Naive thymus-derived CD4-positive, alpha-beta T cell (primary cell): ENCODE measurements at regions not wholly inside any gene's neighbourhood (a gene's known extent, or its start where the extent isn't known, plus 50 kb on each side); places are given as distances from the start of the nearest gene placed in this dataset.
"Not testable (repeated sequence)": the region's sequence is repeated elsewhere in the genome, so short reads cannot be mapped to it uniquely, and the experiment has no call there.

Source experiments
- ATAC-seq: fragments of 150-1000 bp; cut with Tn5 transposase; 2 replicates; pipeline ENCODE4 v1.10.0; 2021; ENCODE audit warnings: mild to moderate bottlenecking, moderate library complexity
- CTCF ChIA-PET: fragments of 350-600 bp; sonication (Branson Sonifier 250); formaldehyde crosslinking; loops from one replicate; lab custom pipeline; 2021; ENCODE audit warnings: antibody characterized with exemption; lab: Charles Lee
- POLR2A ChIA-PET: fragments of 350-600 bp; sonication (Branson Sonifier 250); formaldehyde crosslinking; loops from one replicate; lab custom pipeline; 2021; ENCODE audit warnings: antibody characterized with exemption, inconsistent platforms; lab: Charles Lee
- DNase-seq, 9 donors: peaks; one replicate each; pipeline versions ENCODE4 v3.0.0 to v3.0.0-alpha.2; 2020 to 2022; ENCODE audit warnings: mixed read lengths in 1 of 9
- H3K27ac ChIP-seq: one replicate; pipeline ENCODE4 v1.7.0; 2013; ENCODE audit warnings: mild to moderate bottlenecking, low read depth, low read length, moderate library complexity
- H3K27me3 ChIP-seq, 2 donors: one replicate each; pipeline ENCODE4 v1.7.0; 2013; ENCODE audit warnings: low read length in 2 of 2, mild to moderate bottlenecking in 2 of 2, moderate library complexity in 2 of 2; ENCODE audit not compliant: control insufficient read depth in 2 of 2, insufficient read depth in 2 of 2
- H3K36me3 ChIP-seq, 3 experiments: 1 replicate in 2 of 3; 2 replicates in 1 of 3; pipeline ENCODE4 v1.7.0; 2013; ENCODE audit warnings: low read length in 3 of 3, mild to moderate bottlenecking in 3 of 3, moderate library complexity in 1 of 3; ENCODE audit not compliant: insufficient read depth in 3 of 3, control insufficient read depth in 2 of 3
- H3K4me1 ChIP-seq, 2 donors: one replicate each; pipeline ENCODE4 v1.7.0; 2013; ENCODE audit warnings: low read length in 2 of 2, mild to moderate bottlenecking in 2 of 2, moderate library complexity in 1 of 2; ENCODE audit not compliant: control insufficient read depth in 2 of 2, insufficient read depth in 2 of 2
- H3K4me3 ChIP-seq: 2 replicates; pipeline ENCODE4 v1.7.0; 2013; ENCODE audit warnings: mild to moderate bottlenecking, low read length
- H3K9me3 ChIP-seq, 3 experiments: 1 replicate in 2 of 3; 2 replicates in 1 of 3; pipeline ENCODE4 v1.7.0; 2013; ENCODE audit warnings: low read length in 3 of 3; ENCODE audit not compliant: control insufficient read depth in 2 of 3
- H3K27ac Mint-ChIP-seq, 9 donors: one replicate each; pipeline ENCODE4 v1.8.0; 2020 to 2022; ENCODE audit warnings: mixed read lengths in 9 of 9, mild to moderate bottlenecking in 8 of 9, moderate library complexity in 5 of 9, inconsistent platforms in 2 of 9
- H3K27me3 Mint-ChIP-seq, 5 donors: one replicate each; pipeline ENCODE4 v1.8.0; 2021 to 2022; ENCODE audit warnings: mixed read lengths in 5 of 5, mild to moderate bottlenecking in 1 of 5
- H3K36me3 Mint-ChIP-seq, 5 donors: one replicate each; pipeline ENCODE4 v1.8.0; 2020 to 2022; ENCODE audit warnings: mixed read lengths in 5 of 5, mild to moderate bottlenecking in 3 of 5, inconsistent platforms in 1 of 5
- H3K4me1 Mint-ChIP-seq, 7 donors: one replicate each; pipeline ENCODE4 v1.8.0; 2020 to 2022; ENCODE audit warnings: mixed read lengths in 7 of 7, mild to moderate bottlenecking in 3 of 7, inconsistent platforms in 1 of 7
- H3K4me3 Mint-ChIP-seq, 10 donors: one replicate each; pipeline ENCODE4 v1.8.0; 2020 to 2022; ENCODE audit warnings: mild to moderate bottlenecking in 10 of 10, mixed read lengths in 10 of 10, moderate library complexity in 6 of 10, inconsistent platforms in 2 of 10
- H3K9me3 Mint-ChIP-seq, 11 donors: one replicate each; pipeline ENCODE4 v1.8.0; 2020 to 2022; ENCODE audit warnings: mixed read lengths in 11 of 11, mild to moderate bottlenecking in 4 of 11, inconsistent platforms in 1 of 11, moderate library complexity in 1 of 11
- intact Hi-C, 2 donors: fragments of 100-400 bp; cut with micrococcal nuclease; formaldehyde crosslinking; loops; one replicate each; pipeline ENCODE4 v1.15.1; 2023

DNA sequence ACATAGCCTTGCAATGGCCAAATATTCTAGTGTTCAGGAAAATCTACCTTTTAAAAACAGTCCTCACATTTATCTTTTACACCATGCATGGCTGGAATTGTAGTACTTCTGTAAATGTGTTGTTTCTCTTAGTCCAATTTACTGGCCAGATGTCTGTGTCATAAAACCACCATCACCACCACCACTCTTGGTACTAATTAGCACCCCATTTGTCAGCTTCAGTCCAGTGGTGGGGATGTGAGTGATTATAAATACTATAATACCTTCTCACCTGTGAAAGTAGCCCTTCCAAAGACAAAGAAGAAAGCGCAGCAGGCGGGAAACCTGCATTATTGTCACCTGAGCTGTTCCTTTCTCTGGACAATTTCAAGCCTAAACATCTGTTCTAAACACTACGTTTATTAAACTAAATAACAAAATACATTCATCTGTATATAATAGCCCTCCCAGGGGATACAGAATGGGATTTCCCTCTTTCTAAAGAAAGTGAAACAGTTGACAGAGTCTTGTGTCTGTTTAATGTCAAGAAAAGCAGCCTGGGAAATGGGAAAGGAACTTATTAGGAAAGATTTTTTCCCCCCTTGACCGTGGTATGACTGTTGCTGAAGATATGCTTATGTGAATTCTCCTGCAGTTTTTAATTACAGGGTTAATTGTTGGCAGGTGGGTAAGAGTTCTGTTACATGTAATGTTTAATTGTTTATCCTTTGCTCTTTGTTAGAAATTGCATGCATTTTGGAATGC is 144.5 kb upstream of the NUDT12 start:
- POLR2A ChIA-PET: no interaction called here
- Mint-ChIP-seq H3K4me1 (no peaks in the 10 kb centered on the region), H3K27ac (no peak overlapping the region), H3K4me3 (no peak overlapping the region), H3K9me3 (peaks cover 0 to 9% (median 0%) of the 10 kb centered on the region in 11 donors), H3K36me3 (no peaks in the 10 kb centered on the region), H3K27me3 (no peaks in the 10 kb centered on the region)
- Histone ChIP-seq H3K27ac (no peak overlapping the region), H3K4me1 (no peaks in the 10 kb centered on the region), H3K4me3 (no peak overlapping the region), H3K36me3 (no peaks in the 10 kb centered on the region), H3K27me3 (no peaks in the 10 kb centered on the region), H3K9me3 (no peaks in the 10 kb centered on the region)
- ATAC-seq: no peak
- CTCF ChIA-PET: no interaction called here
- intact Hi-C loops: no loop called here
- no peak for DNase-seq

DNA sequence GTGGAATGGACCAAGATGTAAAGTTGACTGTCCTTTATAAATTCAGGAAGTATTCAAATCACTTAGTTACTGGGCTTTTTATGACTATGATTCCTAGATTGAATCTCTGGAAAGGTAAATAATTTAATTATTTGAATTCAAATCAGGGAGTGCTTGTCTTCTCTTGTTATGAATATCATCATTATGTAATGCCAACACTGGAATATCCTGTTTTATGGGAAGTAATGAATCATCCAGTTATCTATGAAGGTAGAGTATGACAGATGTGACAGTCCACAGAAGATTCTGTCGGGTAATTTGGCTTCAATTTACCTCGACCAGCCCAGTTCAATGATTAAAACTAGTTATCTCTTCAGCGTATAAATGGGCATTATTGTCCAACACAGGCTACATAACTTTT is 141.0 kb upstream of the NUDT12 start:
- Mint-ChIP-seq H3K36me3 (no peaks in the 10 kb centered on the region), H3K27me3 (peaks cover 0 to 4% (median 0%) of the 10 kb centered on the region in 5 donors), H3K4me3 (no peak overlapping the region), H3K27ac (no peak overlapping the region), H3K4me1 (no peaks in the 10 kb centered on the region), H3K9me3 (peaks cover 0 to 14% (median 0%) of the 10 kb centered on the region in 11 donors)
- Histone ChIP-seq H3K27ac (no peak overlapping the region), H3K9me3 (no peaks in the 10 kb centered on the region), H3K4me1 (no peaks in the 10 kb centered on the region), H3K36me3 (no peaks in the 10 kb centered on the region), H3K4me3 (no peak overlapping the region), H3K27me3 (no peaks in the 10 kb centered on the region)
- intact Hi-C loops: no loop called here
- DNase-seq (no peak), ATAC-seq (no peak)
- CTCF ChIA-PET: no interaction called here
- POLR2A ChIA-PET: no interaction called here

GRCh38 chr5:103693517-103693916 is 130.9 kb upstream of the NUDT12 start:
- Mint-ChIP-seq H3K4me3 (no peak overlapping the region), H3K36me3 (no peaks in the 10 kb centered on the region), H3K27ac (no peak overlapping the region), H3K4me1 (no peaks in the 10 kb centered on the region), H3K27me3 (peaks cover 0 to 5% (median 0%) of the 10 kb centered on the region in 5 donors), H3K9me3 (peaks cover 0 to 6% (median 0%) of the 10 kb centered on the region in 11 donors)
- intact Hi-C loops: no loop called here
- Histone ChIP-seq H3K9me3 (no peaks in the 10 kb centered on the region), H3K36me3 (no peaks in the 10 kb centered on the region), H3K27ac (no peak overlapping the region), H3K27me3 (no peaks in the 10 kb centered on the region), H3K4me3 (no peak overlapping the region), H3K4me1 (no peaks in the 10 kb centered on the region)
- ATAC-seq (no peak), DNase-seq (no peak)
- ChIA-PET CTCF (no interaction called here), POLR2A (no interaction called here)

DNA sequence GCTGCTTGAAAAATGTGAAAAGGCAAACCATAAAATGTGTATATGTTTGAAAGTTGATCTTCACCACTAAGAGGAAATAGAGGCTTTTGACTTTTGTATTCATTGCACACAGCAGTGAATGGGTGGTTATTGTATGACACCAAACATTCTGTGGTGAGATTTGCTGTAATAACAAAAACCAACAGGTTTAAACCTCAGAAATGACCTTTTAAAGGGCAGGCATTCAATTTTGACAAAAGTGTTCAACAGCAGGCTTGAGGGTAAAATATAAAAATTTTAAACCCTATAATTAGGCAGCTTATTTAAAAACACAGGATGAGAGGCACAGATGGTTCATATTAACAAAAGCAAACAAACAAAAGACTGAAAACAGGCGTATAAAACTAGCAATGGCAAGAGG is 128.1 kb upstream of the NUDT12 start:
- no peaks in the 10 kb centered on the region for H3K9me3 ChIP-seq
- no peaks in the 10 kb centered on the region for H3K36me3 ChIP-seq
- Mint-ChIP-seq H3K4me1 (no peaks in the 10 kb centered on the region), H3K9me3 (peaks cover 0 to 5% (median 0%) of the 10 kb centered on the region in 11 donors), H3K36me3 (no peaks in the 10 kb centered on the region), H3K27ac (no peak overlapping the region), H3K27me3 (peaks cover 0 to 5% (median 0%) of the 10 kb centered on the region in 5 donors), H3K4me3 (no peak overlapping the region)
- CTCF ChIA-PET: no interaction called here
- POLR2A ChIA-PET: no interaction called here
- no peak overlapping the region for H3K4me3 ChIP-seq
- DNase-seq: no peak
- H3K4me1 ChIP-seq: no peaks in the 10 kb centered on the region
- no peak overlapping the region for H3K27ac ChIP-seq
- intact Hi-C loops: no loop called here
- no peaks in the 10 kb centered on the region for H3K27me3 ChIP-seq
- ATAC-seq: no peak

GRCh38 chr5:103679873-103680272 is 117.3 kb upstream of the NUDT12 start:
- no peaks in the 10 kb centered on the region for H3K36me3 Mint-ChIP-seq
- Histone ChIP-seq H3K27ac (no peak overlapping the region), H3K9me3 (no peaks in the 10 kb centered on the region), H3K27me3 (no peaks in the 10 kb centered on the region), H3K4me3 (no peak overlapping the region), H3K4me1 (no peaks in the 10 kb centered on the region), H3K36me3 (no peaks in the 10 kb centered on the region)
- no peaks in the 10 kb centered on the region for H3K27me3 Mint-ChIP-seq
- DNase-seq: no peak
- intact Hi-C loops: no loop called here
- H3K4me1 Mint-ChIP-seq: no peaks in the 10 kb centered on the region
- CTCF ChIA-PET: no interaction called here
- H3K9me3 Mint-ChIP-seq: peaks cover 0 to 10% (median 0%) of the 10 kb centered on the region in 11 donors
- H3K27ac Mint-ChIP-seq: no peak overlapping the region
- no peak overlapping the region for H3K4me3 Mint-ChIP-seq
- ATAC-seq: no peak
- POLR2A ChIA-PET: no interaction called here

DNA sequence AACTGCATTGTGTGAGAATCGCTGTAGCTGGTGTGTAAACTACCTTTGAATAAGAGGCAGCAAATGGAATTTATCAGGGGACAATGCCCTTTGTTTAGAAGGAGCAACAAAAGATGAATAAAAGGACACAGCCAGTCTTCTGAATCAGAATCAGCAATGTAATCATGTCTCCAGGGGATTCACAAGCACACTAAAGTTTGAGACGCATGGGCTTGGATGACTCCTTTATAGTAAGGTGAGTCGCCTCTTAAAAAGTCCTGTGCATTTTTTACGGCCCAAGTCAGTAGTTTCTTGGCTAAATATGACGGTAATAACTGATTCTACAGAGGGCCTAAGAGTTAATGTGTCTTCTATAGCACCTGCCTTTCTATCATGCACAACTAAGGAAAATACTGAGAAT is 113.6 kb upstream of the NUDT12 start:
- DNase-seq, H3K36me3 ChIP-seq, H3K9me3 ChIP-seq, H3K4me3 ChIP-seq, H3K27ac ChIP-seq, intact Hi-C loops, H3K4me3 Mint-ChIP-seq, CTCF ChIA-PET, H3K27me3 ChIP-seq, H3K36me3 Mint-ChIP-seq, ATAC-seq, H3K27ac Mint-ChIP-seq, H3K4me1 ChIP-seq, H3K9me3 Mint-ChIP-seq, H3K4me1 Mint-ChIP-seq, H3K27me3 Mint-ChIP-seq, POLR2A ChIA-PET: not testable (repeated sequence)

- no peak overlapping the region for H3K4me3 Mint-ChIP-seq
- intact Hi-C loops: no loop called here
- ChIA-PET POLR2A (no interaction called here), CTCF (no interaction called here)
- no peak for ATAC-seq
- H3K27me3 Mint-ChIP-seq: no peaks in the 10 kb centered on the region
- no peak overlapping the region for H3K27ac Mint-ChIP-seq
- no peaks in the 10 kb centered on the region for H3K9me3 ChIP-seq
- peaks cover 0 to 2% (median 0%) of the 10 kb centered on the region in 11 donors for H3K9me3 Mint-ChIP-seq
- no peaks in the 10 kb centered on the region for H3K36me3 ChIP-seq
- no peaks in the 10 kb centered on the region for H3K4me1 ChIP-seq
- no peak overlapping the region for H3K4me3 ChIP-seq
- no peak for DNase-seq
- no peaks in the 10 kb centered on the region for H3K4me1 Mint-ChIP-seq
- H3K36me3 Mint-ChIP-seq: no peaks in the 10 kb centered on the region
- no peak overlapping the region for H3K27ac ChIP-seq
- H3K27me3 ChIP-seq: no peaks in the 10 kb centered on the region
These were observed 112.2 kb upstream of the NUDT12 start for GRCh38 chr5:103674739-103675138.
